ENCODE measurements at regions not wholly inside any gene's neighbourhood (a gene's known extent, or its start where the extent isn't known, plus 50 kb on each side); places are given as distances from the start of the nearest gene placed in this dataset.
A peak's percentile ranks its signal among the peaks of the same experiment; 100 is the strongest.
"Not testable (repeated sequence)": the region's sequence is repeated elsewhere in the genome, so short reads cannot be mapped to it uniquely, and the experiment has no call there.

DNA sequence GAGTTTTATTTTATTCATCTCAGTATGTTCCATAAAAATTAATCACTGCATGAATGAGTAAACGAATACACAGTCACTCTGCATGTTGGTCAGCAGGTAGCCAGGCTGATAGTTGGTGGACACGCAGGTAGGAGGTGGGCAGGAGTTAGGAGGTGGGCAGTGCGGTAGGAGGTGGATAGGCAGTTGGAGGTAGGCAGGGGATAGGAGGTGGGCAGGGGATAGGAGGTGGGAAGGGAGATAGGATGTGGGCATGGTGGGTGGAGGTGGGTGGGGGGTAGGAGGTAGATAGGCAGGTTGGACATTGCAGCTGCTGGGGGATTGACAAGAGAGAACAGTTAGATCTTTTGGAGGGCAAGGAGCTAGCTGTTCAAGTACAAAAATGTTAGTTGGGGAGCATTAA, 322.7 kb downstream of the PTPRU start:
- DNase-seq (ENCODE audit: low spot score) = no peak

DNA sequence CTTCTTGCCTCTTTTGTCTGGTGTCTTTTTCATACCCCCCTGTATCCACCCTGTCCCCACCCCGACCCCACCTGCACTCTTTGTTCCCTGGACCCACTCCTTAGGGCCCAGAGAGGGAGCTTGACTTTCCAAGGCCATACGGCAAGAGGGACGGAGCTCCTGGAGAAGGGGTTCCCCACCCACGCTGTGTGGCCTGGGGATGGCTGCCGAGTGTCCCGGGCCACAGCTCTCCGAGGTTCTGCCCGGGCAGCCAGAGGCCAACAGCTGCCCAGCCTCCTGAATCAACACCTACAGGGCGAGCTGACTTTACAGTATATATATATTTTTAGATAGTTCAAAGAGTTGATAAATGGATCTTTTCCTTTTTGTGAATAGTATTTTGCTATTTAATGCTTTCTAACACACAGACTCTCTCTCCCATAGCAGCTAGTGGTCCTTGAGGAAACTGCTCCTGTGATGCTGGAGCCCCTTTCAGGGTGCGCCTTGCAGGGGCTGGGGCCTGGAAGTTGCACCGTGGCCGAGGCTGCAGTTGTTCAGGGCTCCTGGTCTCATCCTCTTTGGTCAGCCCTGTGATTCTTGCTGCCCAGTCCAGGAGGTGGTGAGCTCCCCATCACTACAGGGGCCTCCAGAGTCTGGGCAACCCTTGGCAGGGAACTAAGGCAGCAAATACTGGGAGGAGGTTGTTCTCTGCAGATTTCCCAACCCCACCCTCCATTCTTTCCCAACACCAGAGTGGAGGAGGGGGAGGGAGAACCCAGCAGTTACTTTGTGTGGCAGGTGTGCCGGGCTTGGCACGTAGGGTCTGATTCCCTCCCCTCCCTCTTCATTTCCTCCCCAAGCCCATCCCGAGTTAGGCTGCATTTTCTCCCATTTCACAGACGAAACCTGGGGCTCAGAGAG, 321.6 kb downstream of the PTPRU start:
- no peak for DNase-seq (ENCODE audit: low spot score)

DNA sequence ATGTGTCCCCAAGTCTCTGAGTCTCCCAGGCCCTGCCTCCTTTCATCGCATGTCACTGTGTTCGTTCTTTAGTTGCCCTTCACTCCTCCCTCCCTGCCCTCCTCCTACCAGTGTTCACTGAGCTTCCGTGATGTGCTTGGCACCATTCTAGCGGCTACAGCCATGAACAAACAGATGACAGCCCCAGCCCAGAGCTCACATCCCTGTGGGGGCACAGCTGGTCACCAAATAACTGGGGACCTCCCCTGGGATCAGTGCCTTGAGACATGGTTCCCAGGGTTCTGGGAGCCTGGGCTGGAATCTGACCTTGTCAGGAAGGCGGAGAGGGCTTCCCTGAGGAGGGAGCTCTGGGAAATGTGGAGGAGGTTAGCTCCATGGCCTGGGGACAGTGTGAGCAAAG, 320.7 kb downstream of the PTPRU start:
- DNase-seq (ENCODE audit: low spot score) = no peak

DNA sequence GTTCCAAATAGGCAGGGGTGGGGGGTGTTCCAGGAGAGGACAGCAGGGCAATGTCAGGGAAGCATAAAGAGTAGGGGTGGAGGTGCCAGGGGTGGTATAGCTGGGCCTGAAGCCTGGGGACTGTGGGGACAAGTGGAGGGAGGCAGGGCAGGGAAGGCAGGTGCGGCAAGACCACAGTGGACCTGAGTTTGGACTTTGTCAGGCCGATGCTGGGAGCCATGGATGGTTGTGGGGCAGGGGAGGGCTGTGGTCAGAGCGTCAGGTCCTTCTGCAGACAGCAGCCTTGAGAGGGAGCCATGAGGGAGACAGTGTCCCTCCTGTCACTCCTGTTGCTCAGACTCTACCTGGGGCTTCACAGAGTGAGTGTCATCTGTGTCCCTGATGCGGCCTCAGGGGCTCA, 320.3 kb downstream of the PTPRU start:
- DNase-seq (ENCODE audit: low spot score) = no peak

DNA sequence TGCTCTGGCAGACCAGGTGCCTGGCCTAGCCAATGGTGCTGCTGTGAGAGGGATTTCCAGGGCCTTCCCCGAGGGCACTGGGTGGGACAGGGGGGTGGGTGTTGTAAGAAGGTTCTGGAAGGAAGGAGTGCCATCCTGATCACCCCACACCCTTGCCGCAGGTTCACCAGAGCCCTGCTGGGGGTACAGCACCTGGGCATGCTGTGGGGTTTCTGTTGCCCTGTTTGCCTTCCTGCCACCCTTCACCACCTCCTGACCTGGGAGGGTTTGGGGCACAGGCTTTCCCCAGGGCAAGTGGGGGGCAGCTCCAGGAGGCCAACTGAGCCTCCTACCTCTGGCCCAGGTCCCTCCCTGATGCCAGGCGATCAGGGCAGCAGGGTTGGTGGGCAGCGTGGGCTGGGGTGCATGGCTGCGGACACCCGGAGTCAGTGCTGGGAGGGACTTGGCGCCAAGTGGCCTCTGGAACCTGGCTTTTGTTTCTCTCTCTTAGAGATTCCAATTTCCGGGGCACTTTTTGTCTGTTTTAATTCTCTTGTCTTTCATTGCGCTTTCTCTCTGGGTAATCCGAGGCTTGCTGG, 318.8 kb downstream of the PTPRU start:
- DNase-seq (ENCODE audit: low spot score) = no peak

DNA sequence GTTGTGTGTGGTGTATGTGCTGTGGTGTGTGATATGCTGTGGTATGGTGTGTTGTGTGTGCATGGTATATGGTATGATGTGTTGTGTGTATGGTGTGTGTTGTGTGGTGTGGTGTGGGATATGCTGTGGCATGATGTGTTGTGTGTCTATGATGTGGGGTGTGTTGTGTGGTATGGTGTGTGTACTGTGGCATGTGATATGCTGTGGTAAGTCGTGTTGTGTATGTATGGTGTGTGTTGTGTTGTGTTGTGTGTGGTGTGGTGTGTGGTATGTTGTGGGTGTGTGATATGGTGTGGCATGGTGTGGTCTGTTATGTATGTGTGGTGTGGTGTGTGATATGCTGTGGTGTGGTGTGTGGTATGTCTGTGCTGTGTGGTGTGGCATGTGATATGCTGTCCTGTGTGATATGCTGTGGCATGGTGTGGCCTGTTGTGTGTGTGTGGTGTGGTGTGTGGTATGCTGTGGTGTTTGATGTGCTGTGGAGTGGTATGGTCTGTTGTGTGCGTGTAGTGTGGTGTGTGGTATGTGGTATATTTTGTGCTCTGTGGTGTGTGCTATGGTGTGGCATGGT, 318.0 kb downstream of the PTPRU start:
- no peak for DNase-seq (ENCODE audit: low spot score)

DNA sequence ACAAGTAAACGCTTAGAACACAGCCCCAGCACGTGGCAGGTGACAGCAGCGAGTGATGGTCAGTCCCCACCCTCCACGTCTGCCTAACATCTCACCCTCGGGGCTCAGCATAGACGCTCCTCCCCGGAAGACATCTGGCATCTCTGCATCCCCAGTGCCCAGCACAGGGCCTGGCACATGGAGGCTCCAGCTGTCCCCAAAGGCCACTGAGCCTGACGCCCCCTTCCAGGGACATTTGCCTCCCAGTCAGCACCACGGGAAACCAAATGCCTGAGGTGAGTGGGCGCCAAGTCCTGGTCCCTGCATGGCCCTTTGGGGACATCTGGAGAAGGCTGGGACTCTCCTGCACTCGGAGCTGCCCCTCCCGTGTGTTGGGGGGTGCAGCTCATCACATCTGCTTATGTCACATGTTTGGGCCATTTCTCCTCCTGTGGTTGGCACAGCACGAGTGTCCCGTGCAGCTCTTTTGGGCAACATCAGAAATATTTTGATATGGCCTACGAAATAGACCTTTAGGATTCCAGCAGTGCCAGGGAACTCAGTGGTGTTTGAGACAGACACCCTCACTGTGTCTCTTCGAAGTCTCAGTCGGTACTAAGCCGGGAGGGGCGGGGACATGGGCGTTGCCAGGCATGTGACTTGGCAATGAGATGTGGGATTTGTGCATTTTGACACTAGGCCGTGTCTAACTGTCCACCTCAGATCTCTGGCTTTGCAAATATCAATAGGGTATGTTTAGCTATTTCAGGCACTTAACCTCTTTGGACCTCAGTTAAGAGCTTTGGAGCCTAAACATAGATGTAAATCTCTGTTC, 315.0 kb downstream of the PTPRU start:
- DNase-seq (ENCODE audit: low spot score) = no peak

DNA sequence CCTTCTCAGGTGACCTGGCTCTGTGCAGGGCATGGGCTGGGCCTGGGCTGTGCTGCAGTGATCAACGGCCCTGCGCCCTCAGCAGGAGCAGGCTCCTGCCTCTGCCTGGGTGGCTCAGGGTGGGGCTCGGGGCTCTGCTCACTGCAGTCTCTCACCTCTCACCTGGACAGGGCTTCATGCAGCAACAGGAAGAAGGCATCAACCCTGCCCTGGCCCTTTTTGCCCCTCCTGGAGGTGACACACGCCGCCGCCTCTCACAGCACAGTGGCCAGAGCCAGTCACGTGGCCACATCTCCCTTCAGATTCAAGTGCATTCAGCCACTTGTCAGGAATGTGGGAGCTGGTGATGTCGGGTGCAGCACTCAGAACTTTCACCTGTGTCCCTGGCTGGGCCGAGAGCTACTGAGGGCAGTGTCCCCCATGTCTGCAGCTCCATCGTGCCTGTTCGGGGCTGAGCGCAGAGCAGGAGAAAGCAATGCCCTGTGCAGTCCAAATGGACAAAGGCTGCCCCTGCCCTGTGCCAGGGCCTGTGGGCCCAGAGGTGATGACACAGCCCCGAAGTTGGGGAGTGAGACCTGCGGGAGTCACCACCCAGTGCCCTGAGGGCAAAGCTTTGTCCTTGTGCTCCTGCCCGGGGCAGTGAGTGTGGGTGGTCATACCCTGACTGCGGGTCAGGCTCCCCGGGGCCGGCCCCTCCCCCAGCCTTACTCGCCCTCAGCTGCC, 314.0 kb downstream of the PTPRU start:
- DNase-seq (ENCODE audit: low spot score) = no peak

DNA sequence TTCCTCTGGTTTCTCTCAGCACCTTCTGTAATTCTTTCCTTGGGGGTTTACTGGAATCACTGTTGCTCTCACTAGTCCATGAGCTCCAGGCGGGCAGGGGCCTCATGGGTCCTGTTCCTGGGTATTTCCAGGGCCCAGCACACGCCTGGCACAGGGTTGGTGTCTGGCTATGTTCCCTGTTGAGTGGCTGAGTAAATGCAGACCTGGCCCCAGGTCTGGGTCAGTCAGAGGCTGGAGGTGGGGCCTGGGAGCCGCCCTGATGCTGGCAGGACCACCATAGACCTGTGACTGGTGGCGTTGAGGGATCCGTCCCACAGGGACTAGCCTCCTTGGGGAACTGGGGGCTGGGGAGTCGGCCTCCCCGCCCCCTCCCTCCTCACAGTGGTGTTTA, 313.4 kb downstream of the PTPRU start:
- DNase-seq (ENCODE audit: low spot score) = not testable (repeated sequence)

DNA sequence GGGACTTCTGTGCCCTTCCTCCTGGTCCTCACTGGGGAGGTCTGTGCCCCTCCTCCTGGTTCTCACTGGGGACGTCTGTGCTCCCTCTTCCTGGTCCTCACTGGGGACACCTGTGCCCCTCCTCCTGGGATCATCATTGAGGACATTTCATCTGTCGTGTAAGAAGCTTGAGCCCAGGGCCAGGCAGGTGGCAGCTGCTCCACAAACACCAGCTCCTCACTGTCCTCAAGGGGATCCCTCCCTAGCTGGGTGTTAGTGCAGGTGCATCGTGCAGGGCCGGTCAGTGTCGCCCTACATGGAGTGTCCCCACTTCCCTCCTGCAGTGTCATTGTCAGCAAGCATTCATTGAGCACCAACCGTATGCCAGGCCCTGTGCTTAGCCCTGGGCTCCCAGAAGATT, 312.7 kb downstream of the PTPRU start:
- DNase-seq (ENCODE audit: low spot score) = no peak

DNA sequence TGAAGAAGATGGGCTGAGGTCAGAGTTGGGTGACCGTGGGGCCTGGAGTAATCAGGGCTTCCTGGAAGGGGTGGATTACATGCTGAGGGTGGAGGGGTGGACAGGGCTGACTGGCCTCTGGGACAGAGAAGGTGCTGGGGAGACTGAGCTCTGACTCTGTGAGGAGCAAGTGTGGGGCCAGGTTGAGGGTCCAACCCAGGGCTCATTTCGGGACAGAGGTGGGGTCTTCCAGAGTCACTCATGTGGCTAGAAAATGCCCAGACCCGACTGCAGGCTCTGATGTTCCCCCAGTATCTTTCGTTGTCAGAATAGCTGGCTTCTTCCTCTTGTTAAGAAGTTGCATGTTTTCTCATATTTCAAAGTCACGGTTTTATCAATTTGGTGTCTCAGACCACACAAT, 311.8 kb downstream of the PTPRU start:
- DNase-seq (ENCODE audit: low spot score) = no peak

DNA sequence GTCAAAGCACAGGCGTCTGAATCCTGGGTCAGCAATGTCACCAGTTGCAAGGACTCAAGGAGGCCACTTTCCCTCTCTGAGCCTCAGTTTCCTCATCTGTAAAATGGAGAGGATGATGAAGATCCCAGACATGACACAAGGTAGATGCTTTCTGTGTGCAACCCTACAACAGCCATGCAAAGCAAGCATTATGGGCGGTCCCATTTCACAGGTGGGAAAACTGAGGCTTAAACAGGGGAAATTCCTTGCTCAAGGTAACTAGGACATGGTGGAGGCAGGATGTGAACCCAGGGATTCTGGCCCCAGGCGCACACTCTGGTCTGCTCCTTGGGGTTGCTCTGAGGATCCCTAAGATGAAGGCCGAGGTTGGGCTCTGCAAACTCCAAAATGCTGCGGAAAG, 311.0 kb downstream of the PTPRU start:
- DNase-seq (ENCODE audit: low spot score) = no peak

DNA sequence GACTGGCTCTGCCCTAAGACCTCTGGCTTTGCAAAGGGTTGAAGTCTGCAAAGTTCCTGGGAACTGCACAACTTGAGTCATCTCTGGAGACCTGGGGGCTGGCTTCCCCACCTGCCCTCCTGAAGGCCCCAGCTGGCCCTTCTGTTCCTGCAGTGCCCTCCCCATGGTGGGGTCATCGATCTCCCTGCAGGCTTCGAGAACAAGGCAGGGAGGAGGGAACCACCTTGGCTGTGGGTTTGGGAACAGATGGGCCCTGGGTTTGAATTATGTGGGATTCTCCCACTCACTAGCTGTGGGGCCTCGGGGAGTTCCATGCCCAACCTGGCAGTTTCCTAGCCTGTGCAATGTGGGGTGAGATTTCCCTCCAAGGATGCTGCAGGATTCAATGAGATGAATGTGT, 310.2 kb downstream of the PTPRU start:
- DNase-seq (ENCODE audit: low spot score) = no peak

DNA sequence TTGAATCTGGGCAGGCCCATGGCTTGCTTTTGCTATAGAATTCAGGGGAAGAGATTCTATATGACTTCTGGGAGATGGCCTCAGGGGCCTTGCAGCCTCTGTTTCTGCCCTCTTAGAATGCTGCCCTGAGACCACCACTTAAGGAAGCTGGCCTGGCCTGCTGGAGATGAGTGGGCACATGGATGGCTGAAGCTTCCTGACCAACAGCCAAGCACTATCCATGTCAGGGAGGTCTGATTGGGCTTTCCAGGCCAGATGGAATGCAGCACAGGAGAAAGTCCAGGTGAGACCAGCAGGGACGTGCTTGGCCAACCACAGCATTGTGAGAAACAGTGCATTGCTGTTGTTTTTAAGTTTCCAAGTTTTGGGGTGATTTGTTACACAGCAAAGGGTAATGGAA, 308.1 kb downstream of the PTPRU start:
- no peak for DNase-seq (ENCODE audit: low spot score)

DNA sequence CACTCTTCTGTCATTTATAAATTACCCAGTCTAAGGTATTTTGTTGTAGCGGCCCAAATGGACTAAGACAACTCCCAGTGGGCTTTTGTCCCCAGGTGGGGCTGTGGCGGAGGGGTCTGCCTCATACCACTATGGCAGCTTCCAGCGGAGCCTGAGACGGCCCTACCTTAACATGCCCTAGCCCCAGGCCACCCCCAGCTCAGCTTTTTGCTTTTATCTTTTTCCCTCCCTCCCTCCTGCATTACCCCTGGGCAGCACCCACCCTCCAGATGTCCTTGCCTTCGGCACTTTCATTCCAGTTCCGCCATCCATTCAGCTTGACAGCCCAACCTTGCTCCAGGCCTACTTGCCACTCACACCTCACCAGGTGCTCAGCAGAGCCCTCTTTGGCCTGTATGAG, 307.3 kb downstream of the PTPRU start:
- no peak for DNase-seq (ENCODE audit: low spot score)

DNA sequence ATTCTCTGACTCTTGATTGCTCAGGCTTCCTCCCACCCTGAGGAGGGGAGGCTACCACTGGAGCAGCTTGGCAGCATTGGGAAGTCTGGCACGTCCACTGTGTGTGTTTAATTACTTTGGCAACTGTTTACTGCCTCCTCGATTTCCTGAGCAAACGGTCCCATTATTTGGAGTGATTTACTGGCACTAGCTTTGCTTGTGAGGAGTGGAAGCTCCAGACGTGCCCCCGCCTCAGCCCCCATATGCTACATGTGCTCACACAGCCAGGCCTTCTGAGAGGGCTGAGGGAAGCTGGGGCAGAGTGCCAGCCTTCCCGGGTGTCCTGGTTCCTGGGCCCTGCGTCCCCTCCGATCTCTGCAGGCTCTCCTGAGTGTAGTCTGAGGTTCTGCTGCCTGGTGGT, 306.2 kb downstream of the PTPRU start:
- peak; percentile 62 for DNase-seq (ENCODE audit: low spot score)

DNA sequence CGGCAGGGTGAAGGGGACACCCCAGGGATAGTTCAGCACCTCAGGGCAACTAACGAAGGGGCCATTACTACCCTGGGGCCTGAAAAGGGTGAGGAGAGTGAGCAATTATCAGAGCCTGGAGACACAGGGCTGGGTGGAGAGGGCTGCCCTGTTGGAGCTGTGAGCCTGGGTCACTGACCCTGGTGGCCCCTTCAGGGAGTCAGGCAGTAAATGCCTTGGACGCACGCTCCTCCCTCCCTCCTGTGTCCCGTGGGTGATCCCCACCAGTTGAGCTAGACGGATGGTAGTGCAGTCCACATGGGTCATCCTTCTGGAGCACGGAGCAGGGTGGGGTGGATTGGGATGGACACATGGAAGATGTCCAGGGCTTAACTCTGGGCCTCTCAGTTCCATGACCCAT, 305.3 kb downstream of the PTPRU start:
- DNase-seq (ENCODE audit: low spot score) = no peak

DNA sequence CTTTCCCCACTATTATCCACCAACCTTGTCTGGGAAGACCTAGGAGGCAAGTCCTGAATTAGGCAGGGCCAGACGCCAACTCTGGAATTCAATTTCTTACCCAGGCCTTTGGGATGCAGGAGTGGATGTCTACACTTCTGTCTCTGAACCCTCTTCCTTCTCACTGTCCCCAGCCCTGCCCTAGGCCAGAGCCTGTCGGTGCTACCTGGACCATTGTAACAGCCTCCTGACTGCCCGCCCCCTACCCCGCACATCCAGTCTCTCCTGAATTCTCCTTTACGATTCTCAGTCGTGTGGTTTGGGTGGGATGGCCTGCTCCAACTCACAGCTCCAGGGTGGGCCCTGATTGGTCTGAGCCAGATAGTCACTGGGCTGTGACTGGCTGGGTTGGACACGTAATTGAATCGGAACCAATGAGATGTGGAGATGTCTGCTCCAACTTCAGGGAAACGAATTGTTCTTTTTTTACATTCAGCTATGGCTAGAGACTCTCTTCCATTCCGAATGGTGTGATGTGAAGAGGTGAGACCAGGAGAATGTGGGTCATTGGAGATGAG, 304.6 kb downstream of the PTPRU start:
- DNase-seq (ENCODE audit: low spot score) = no peak

DNA sequence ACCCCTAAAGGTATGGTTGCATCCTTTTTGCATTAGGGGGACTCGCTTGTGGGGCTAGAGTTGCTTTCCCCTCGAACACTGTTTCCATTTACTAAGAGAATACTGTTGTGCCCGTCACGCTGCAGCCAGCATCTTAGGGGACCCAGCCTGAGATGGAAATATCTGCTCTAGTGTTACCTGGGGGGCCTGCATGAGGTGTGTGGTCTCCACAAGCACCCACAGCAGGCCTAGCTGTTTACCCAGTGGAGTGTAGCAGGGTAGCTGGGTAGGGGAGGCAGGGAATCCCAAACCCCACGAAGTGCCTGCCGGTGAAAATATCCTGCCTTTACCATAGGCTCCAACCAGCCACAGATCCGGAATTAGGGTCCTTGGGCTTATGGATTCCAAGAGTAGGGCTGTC, 303.6 kb downstream of the PTPRU start:
- no peak for DNase-seq (ENCODE audit: low spot score)

DNA sequence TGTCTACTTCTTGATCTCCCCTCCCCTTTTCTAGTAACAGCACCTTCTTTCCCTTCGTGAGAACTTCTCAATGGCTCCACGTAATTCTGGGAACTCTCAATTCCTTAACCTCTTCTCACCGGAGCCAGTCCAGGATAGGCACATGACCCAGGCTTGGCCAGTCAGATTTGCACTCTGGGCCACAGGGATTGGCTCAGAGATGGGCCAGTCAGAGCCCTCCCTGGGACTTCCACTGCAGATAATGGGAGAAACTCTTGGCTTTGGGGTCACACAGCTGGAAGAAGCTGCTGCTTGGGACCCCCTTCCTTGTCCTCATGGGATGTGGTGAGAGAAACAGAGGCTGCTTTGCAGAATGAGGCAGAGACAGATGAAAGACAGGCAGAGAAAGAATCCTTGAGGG, 302.3 kb downstream of the PTPRU start:
- no peak for DNase-seq (ENCODE audit: low spot score)

DNA sequence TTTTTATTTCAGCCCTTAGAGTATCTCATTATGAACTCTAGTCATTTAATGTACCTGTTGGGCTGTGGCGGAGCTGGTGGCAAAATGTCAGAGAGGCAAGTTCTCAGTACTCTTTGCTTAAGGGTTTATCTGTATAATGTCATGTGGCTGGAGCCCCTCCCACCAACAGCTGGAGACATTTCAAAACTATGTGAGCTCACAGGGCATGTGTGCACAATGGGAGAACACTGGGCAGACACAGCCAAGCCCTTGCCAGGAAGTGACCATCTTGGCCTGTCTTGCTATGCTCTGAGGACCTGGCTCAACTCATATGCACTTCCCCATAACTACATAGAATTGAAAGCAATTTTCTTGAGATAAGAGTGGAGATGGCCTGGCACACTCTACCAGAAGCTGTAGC, 296.4 kb downstream of the PTPRU start:
- no peak for DNase-seq (ENCODE audit: low spot score)

DNA sequence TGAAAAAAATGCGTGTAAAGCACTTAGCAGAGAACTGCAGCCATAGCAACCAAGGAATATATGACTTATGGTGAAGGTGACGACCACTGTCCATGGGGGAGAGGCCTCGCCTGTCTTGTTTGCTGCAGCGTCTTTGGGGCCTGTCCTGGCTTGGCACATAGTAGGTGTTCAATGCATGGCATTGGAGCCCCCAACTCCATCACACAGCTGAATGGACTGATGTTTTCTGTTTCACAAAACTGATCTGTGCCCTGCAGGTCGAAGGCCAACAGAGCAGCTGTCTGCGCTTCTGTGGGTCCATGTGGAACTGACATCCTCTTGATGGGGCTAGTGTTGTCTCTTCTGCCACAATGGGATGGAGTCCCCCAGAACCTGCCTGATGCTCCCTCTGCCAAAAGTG, 296.0 kb downstream of the PTPRU start:
- no peak for DNase-seq (ENCODE audit: low spot score)
